GM12878 (cell line): ENCODE measurements at regions not wholly inside any gene's neighbourhood (a gene's known extent, or its start where the extent isn't known, plus 50 kb on each side); places are given as distances from the start of the nearest gene placed in this dataset.
"Not testable (repeated sequence)": the region's sequence is repeated elsewhere in the genome, so short reads cannot be mapped to it uniquely, and the experiment has no call there.

Experiments
- ATAC-seq: fragments of 200-7000 bp; cut with Tn5 transposase; 3 replicates; pipeline ENCODE4 v1.9.1; 2020; ENCODE audit warnings: mild to moderate bottlenecking, moderate library complexity
- BruUV-seq: library from RNA; stranded (reverse); fragments of 400-500 nt; replicated peaks from 2 replicates; lab custom pipeline; 2021; lab: Mats Ljungman, UMichigan
- CTCF ChIA-PET: fragments of 300-600 bp; sonication (Branson Sonifier 250); formaldehyde crosslinking; extraction: SDS; loops from one replicate; lab custom pipeline; 2021; ENCODE audit warnings: inconsistent platforms; lab: Yijun Ruan, JAX
- POLR2A ChIA-PET: fragments of 350-600 bp; formaldehyde crosslinking; extraction: SDS; loops from one replicate; lab custom pipeline; 2021; ENCODE audit warnings: inconsistent platforms; lab: Charles Lee
- RAD21 ChIA-PET: fragments of 300-600 bp; sonication (Branson Sonifier 250); formaldehyde crosslinking; loops from one replicate; lab custom pipeline; 2023; ENCODE audit warnings: antibody characterized with exemption; ENCODE audit not compliant: unreplicated experiment; lab: Charles Lee
- SMC1A ChIA-PET: fragments of 300-600 bp; sonication (Branson Sonifier 250); formaldehyde crosslinking; loops from one replicate; lab custom pipeline; 2023; ENCODE audit not compliant: unreplicated experiment, uncharacterized antibody; lab: Charles Lee
- DNase-seq: peaks from one replicate; pipeline ENCODE4 v3.0.0-alpha.2; 2011; ENCODE audit warnings: low read depth, low spot score
- FAIRE-seq: peaks from 3 replicates; lab custom pipeline; 2011; peaks lifted over from hg19 to GRCh38; lab: Jason Lieb, UNC
- H2AFZ ChIP-seq: 2 replicates; pipeline ENCODE4 v1.6.0; 2011; ENCODE audit warnings: low read depth, low read length, control low read depth; ENCODE audit not compliant: control insufficient read depth
- H3K27ac ChIP-seq: 2 replicates; pipeline ENCODE4 v1.5.1; 2011; ENCODE audit warnings: control low read depth; ENCODE audit not compliant: control insufficient read depth, insufficient read depth
- H3K27me3 ChIP-seq, 2 experiments: replicated peaks in 1 of 2; 2 replicates each; pipeline versions ENCODE4 v1.6.0 to v1.6.1; 2011; ENCODE audit warnings: low read length in 1 of 2; ENCODE audit not compliant: control insufficient read depth in 2 of 2, insufficient read depth in 2 of 2
- H3K36me3 ChIP-seq, 2 experiments: 2 replicates each; pipeline ENCODE4 v1.5.1; 2011; ENCODE audit warnings: low read length in 1 of 2; ENCODE audit not compliant: control insufficient read depth in 2 of 2, insufficient read depth in 2 of 2
- H3K4me1 ChIP-seq: 2 replicates; pipeline ENCODE4 v1.6.1; 2011; ENCODE audit warnings: mild to moderate bottlenecking, low read length, moderate library complexity, mixed read lengths; ENCODE audit not compliant: control insufficient read depth, insufficient read depth
- H3K4me2 ChIP-seq: 2 replicates; pipeline ENCODE4 v1.6.0; 2011; ENCODE audit warnings: control low read depth; ENCODE audit not compliant: control insufficient read depth, insufficient read depth
- H3K4me3 ChIP-seq: fragments of 200-600 bp; sonication (generic); 2 replicates; pipeline ENCODE4 v1.5.1; 2016
- H3K79me2 ChIP-seq: 2 replicates; pipeline ENCODE4 v1.6.0; 2011; ENCODE audit warnings: low read length; ENCODE audit not compliant: control insufficient read depth, insufficient read depth
- H3K9ac ChIP-seq: 2 replicates; pipeline ENCODE4 v1.8.0; 2011; ENCODE audit warnings: low read length, control low read depth, mixed read lengths; ENCODE audit not compliant: control insufficient read depth, insufficient read depth
- H3K9me3 ChIP-seq: replicated peaks from 3 replicates; pipeline ENCODE4 v1.5.1; 2011; ENCODE audit warnings: mild to moderate bottlenecking, low read length; ENCODE audit not compliant: control insufficient read depth, insufficient read depth
- H4K20me1 ChIP-seq: 2 replicates; pipeline ENCODE4 v1.6.0; 2011; ENCODE audit not compliant: control insufficient read depth, insufficient read depth
- CHD1 ChIP-seq: IDR thresholded peaks from 2 replicates; pipeline ENCODE4 v1.6.1; 2012; ENCODE audit warnings: low read depth, low read length, improper control_type of control experiment
- CUX1 ChIP-seq: IDR thresholded peaks from 2 replicates; pipeline ENCODE4 v1.6.1; 2012; ENCODE audit warnings: improper control_type of control experiment, low read depth, low read length; ENCODE audit not compliant: insufficient replicate concordance
- RBBP5 ChIP-seq: fragments of 200-600 bp; sonication (generic); conservative IDR thresholded peaks from 2 replicates; pipeline ENCODE4 v1.6.1; 2016
- WGBS: methylation state at CpG from one replicate; pipeline ENCODE4 v1.1.6; 2016; ENCODE audit warnings: low lambda C conversion rate; ENCODE audit not compliant: insufficient replicate concordance, insufficient coverage; ENCODE audit errors: missing lambda C conversion rate; 5-methylcytosine and 5-hydroxymethylcytosine counted together
- in situ Hi-C: fragments of 300-500 bp; cut with MboI; formaldehyde crosslinking; loops from 9 replicates; pipeline ENCODE4 v1.14.3; 2018; ENCODE audit warnings: mixed read lengths
- intact Hi-C: fragments of 100-400 bp; cut with micrococcal nuclease; formaldehyde crosslinking; loops from one replicate; pipeline ENCODE4 v1.14.2; 2022; ENCODE audit not compliant: unreplicated experiment

GRCh38 chr1:223022641-223023473 is 120.2 kb downstream of the TLR5 start (continued):
- TF ChIP-seq CUX1 = no peak

GRCh38 chr1:223023863-223024262 is 119.2 kb downstream of the TLR5 start:
- BruUV-seq = no TSS peak
- FAIRE-seq = no peak
- no peak for DNase-seq
- CTCF ChIA-PET = no interaction called here
- H3K27ac ChIP-seq = no peak overlapping the region
- RAD21 ChIA-PET = no interaction called here
- H3K4me1 ChIP-seq = no peaks in the 10 kb centered on the region
- SMC1A ChIA-PET = no interaction called here
- ATAC-seq = no peak
- H3K9ac ChIP-seq = no peak overlapping the region
- no peaks in the 10 kb centered on the region for H3K36me3 ChIP-seq
- H3K9me3 ChIP-seq = no peaks in the 10 kb centered on the region
- in situ Hi-C loops (no loop called here), intact Hi-C loops (no loop called here)
- POLR2A ChIA-PET = no interaction called here
- no peaks in the 10 kb centered on the region for H3K79me2 ChIP-seq
- H3K4me2 ChIP-seq = no peak overlapping the region
- 56% methylated on average over 7 of the region's 7 CpGs for WGBS
- H3K4me3 ChIP-seq = no peak overlapping the region
- H2AFZ ChIP-seq = no peak overlapping the region
- no peak for TF ChIP-seq RBBP5
- no peak for TF ChIP-seq CHD1
- no peaks in the 10 kb centered on the region; a peak in 1 of 4 replicates for H3K27me3 ChIP-seq
- H4K20me1 ChIP-seq = no peaks in the 10 kb centered on the region

GRCh38 chr1:223024486-223024885 is 118.6 kb downstream of the TLR5 start:
- H3K4me3 ChIP-seq, SMC1A ChIA-PET, RAD21 ChIA-PET, FAIRE-seq, DNase-seq, H3K79me2 ChIP-seq, H3K4me1 ChIP-seq, BruUV-seq, H3K27ac ChIP-seq, H3K36me3 ChIP-seq, H2AFZ ChIP-seq, in situ Hi-C loops, H3K27me3 ChIP-seq, intact Hi-C loops, H3K4me2 ChIP-seq, POLR2A ChIA-PET, H4K20me1 ChIP-seq, H3K9me3 ChIP-seq, H3K9ac ChIP-seq, ATAC-seq, CTCF ChIA-PET: not testable (repeated sequence)
- WGBS = 0% methylated on average over 3 of the region's 5 CpGs
